Keratinocyte (primary cell): ENCODE measurements at regions not wholly inside any gene's neighbourhood (a gene's known extent, or its start where the extent isn't known, plus 50 kb on each side); places are given as distances from the start of the nearest gene placed in this dataset.

Source experiments
- DNase-seq: peaks from one replicate; pipeline ENCODE4 v3.0.0-alpha.2; 2011; ENCODE audit warnings: low read depth, missing footprints, low spot score
- FAIRE-seq: peaks from 2 replicates; lab custom pipeline; 2011; peaks lifted over from hg19 to GRCh38; lab: Jason Lieb, UNC
- H2AFZ ChIP-seq: 2 replicates; pipeline ENCODE4 v1.6.0; 2012; ENCODE audit warnings: low read length, control low read depth, inconsistent platforms; ENCODE audit not compliant: control insufficient read depth
- H3K27ac ChIP-seq: 2 replicates; pipeline ENCODE4 v1.5.1; 2011; ENCODE audit warnings: low read length; ENCODE audit not compliant: control insufficient read depth, insufficient read depth
- H3K27me3 ChIP-seq: 3 replicates; pipeline ENCODE4 v1.6.0; 2011; ENCODE audit warnings: low read length; ENCODE audit not compliant: control insufficient read depth, insufficient read depth; ENCODE audit errors: extremely low read depth
- H3K36me3 ChIP-seq, 2 experiments: 2 replicates in 1 of 2; 3 replicates in 1 of 2; pipeline ENCODE4 v1.5.1; 2011; ENCODE audit warnings: low read length in 2 of 2, mild to moderate bottlenecking in 1 of 2; ENCODE audit not compliant: control insufficient read depth in 2 of 2, insufficient read depth in 2 of 2; ENCODE audit errors: extremely low read depth in 1 of 2
- H3K4me1 ChIP-seq: 3 replicates; pipeline ENCODE4 v1.5.1; 2011; ENCODE audit warnings: low read length; ENCODE audit not compliant: control insufficient read depth, insufficient read depth; ENCODE audit errors: extremely low read depth
- H3K4me2 ChIP-seq: 3 replicates; pipeline ENCODE4 v1.6.0; 2011; ENCODE audit warnings: low read depth, low read length; ENCODE audit not compliant: control insufficient read depth, insufficient read depth; ENCODE audit errors: extremely low read depth
- H3K4me3 ChIP-seq, 3 experiments: fragments of 200-600 bp in 1 of 3; sonication (generic) in 1 of 3; 2 replicates in 2 of 3; 3 replicates in 1 of 3; pipeline ENCODE4 v1.5.1; 2011 to 2016; ENCODE audit warnings: low read length in 3 of 3, mild to moderate bottlenecking in 3 of 3, control low read depth in 2 of 3, inconsistent platforms in 1 of 3, low read depth in 1 of 3, mixed read lengths in 1 of 3, mixed run types in 1 of 3, moderate library complexity in 1 of 3; ENCODE audit not compliant: control insufficient read depth in 2 of 3, insufficient read depth in 2 of 3; ENCODE audit errors: extremely low read depth in 1 of 3
- H3K79me2 ChIP-seq: 2 replicates; pipeline ENCODE4 v1.6.0; 2012; ENCODE audit warnings: low read length; ENCODE audit not compliant: control insufficient read depth, insufficient read depth
- H3K9ac ChIP-seq: 3 replicates; pipeline ENCODE4 v1.6.0; 2011; ENCODE audit warnings: low read length; ENCODE audit not compliant: control insufficient read depth, insufficient read depth; ENCODE audit errors: extremely low read depth
- H3K9me1 ChIP-seq: 3 replicates; pipeline ENCODE4 v1.6.0; 2011; ENCODE audit warnings: low read length; ENCODE audit not compliant: control insufficient read depth, insufficient read depth; ENCODE audit errors: extremely low read depth
- H3K9me3 ChIP-seq: 2 replicates; pipeline ENCODE4 v1.5.1; 2012; ENCODE audit warnings: low read depth, low read length; ENCODE audit not compliant: control insufficient read depth
- H4K20me1 ChIP-seq: 3 replicates; pipeline ENCODE4 v1.6.0; 2011; ENCODE audit warnings: low read length; ENCODE audit not compliant: control insufficient read depth, insufficient read depth; ENCODE audit errors: extremely low read depth
- CTCF ChIP-seq, 3 experiments: IDR thresholded peaks in 1 of 3; conservative IDR thresholded peaks in 1 of 3; optimal IDR thresholded peaks in 1 of 3; 2 replicates in 2 of 3; 3 replicates in 1 of 3; pipeline versions ENCODE3 to v1.5.1; 2011; ENCODE audit warnings: low read length in 3 of 3, mild to moderate bottlenecking in 3 of 3, moderate library complexity in 2 of 3, control low read depth in 1 of 3, inconsistent platforms in 1 of 3; ENCODE audit not compliant: insufficient read depth in 2 of 3; ENCODE audit errors: extremely low read depth in 1 of 3
- EZH2 ChIP-seq: IDR thresholded peaks from one replicate; pipeline ENCODE4 v1.6.1; 2012; ENCODE audit warnings: inconsistent platforms, mild to moderate bottlenecking, low read length, moderate library complexity
- dilution Hi-C: fragments of 300-500 bp; cut with MboI; formaldehyde crosslinking; loops from one replicate; pipeline ENCODE4 v1.7.0; 2020; ENCODE audit warnings: low sequenced_read_pairs; ENCODE audit not compliant: extremely low pct_ligation_motif_present

GRCh38 chr11:105538588-105538987 lies 71.3 kb upstream of the GRIA4 start:
- Histone ChIP-seq H2AFZ (no peak overlapping the region), H3K79me2 (no peaks in the 10 kb centered on the region), H3K9ac (no peak overlapping the region), H3K27me3 (no peaks in the 10 kb centered on the region), H3K27ac (no peak overlapping the region), H3K4me2 (no peak overlapping the region), H3K9me3 (no peaks in the 10 kb centered on the region), H3K4me3 (no peak overlapping the region), H4K20me1 (no peaks in the 10 kb centered on the region), H3K9me1 (no peaks in the 10 kb centered on the region), H3K36me3 (no peaks in the 10 kb centered on the region), H3K4me1 (no peaks in the 10 kb centered on the region)
- FAIRE-seq (no peak), DNase-seq (no peak)
- TF ChIP-seq CTCF (optimal IDR thresholded peaks at IDR 0.05 in 1 of 3, IDR thresholded peaks at IDR 0.05 in 1 of 3, conservative IDR thresholded peaks at IDR 0.05 in 1 of 3; ENCODE audit: extremely low read depth in 1 of 3, insufficient read depth in 2 of 3, low read length in 3 of 3) (no peak), EZH2 (no peak)
- dilution Hi-C loops: no loop called here

- no peaks in the 10 kb centered on the region for H4K20me1 ChIP-seq
- no peaks in the 10 kb centered on the region for H3K79me2 ChIP-seq
- DNase-seq (no peak), FAIRE-seq (no peak)
- no peaks in the 10 kb centered on the region for H3K9me1 ChIP-seq
- TF ChIP-seq EZH2: no peak
- TF ChIP-seq CTCF (optimal IDR thresholded peaks at IDR 0.05 in 1 of 3, IDR thresholded peaks at IDR 0.05 in 1 of 3, conservative IDR thresholded peaks at IDR 0.05 in 1 of 3; ENCODE audit: extremely low read depth in 1 of 3, insufficient read depth in 2 of 3, low read length in 3 of 3): no peak
- H3K4me1 ChIP-seq: no peaks in the 10 kb centered on the region
- no peak overlapping the region for H3K4me2 ChIP-seq
- H3K9me3 ChIP-seq: no peaks in the 10 kb centered on the region
- H3K27ac ChIP-seq: no peak overlapping the region
- dilution Hi-C loops: no loop called here
- H3K36me3 ChIP-seq: no peaks in the 10 kb centered on the region
- H2AFZ ChIP-seq: no peak overlapping the region
- H3K27me3 ChIP-seq: no peaks in the 10 kb centered on the region
- H3K4me3 ChIP-seq: no peak overlapping the region
- no peak overlapping the region for H3K9ac ChIP-seq
Measured at GRCh38 chr11:105537531-105537930, 72.3 kb upstream of the GRIA4 start.
